H9 (cell line): ENCODE measurements at regions not wholly inside any gene's neighbourhood (a gene's known extent, or its start where the extent isn't known, plus 50 kb on each side); places are given as distances from the start of the nearest gene placed in this dataset.

Experiments used
- DNase-seq: peaks from one replicate; pipeline ENCODE4 v3.0.0-alpha.2; 2017
- H2AFZ ChIP-seq: one replicate; pipeline ENCODE4 v1.6.1; 2013; ENCODE audit warnings: mild to moderate bottlenecking, low read length, control low read depth, moderate library complexity
- H2AK5ac ChIP-seq: 2 replicates; pipeline ENCODE4 v1.6.1; 2013; ENCODE audit warnings: low read length, control low read depth, mixed read lengths; ENCODE audit not compliant: insufficient read length
- H2BK120ac ChIP-seq: one replicate; pipeline ENCODE4 v1.6.1; 2013; ENCODE audit warnings: low read depth, mild to moderate bottlenecking, low read length, control low read depth, inconsistent platforms; ENCODE audit not compliant: poor library complexity, severe bottlenecking
- H2BK12ac ChIP-seq: 2 replicates; pipeline ENCODE4 v1.6.1; 2013; ENCODE audit warnings: low read length, control low read depth, mixed read lengths, low read depth; ENCODE audit not compliant: insufficient read length
- H2BK15ac ChIP-seq: 2 replicates; pipeline ENCODE4 v1.6.1; 2013; ENCODE audit warnings: low read depth, low read length, control low read depth
- H2BK20ac ChIP-seq: one replicate; pipeline ENCODE4 v1.6.1; 2013; ENCODE audit warnings: low read depth, mild to moderate bottlenecking, low read length, control low read depth, inconsistent platforms; ENCODE audit not compliant: poor library complexity, severe bottlenecking
- H2BK5ac ChIP-seq: 2 replicates; pipeline ENCODE4 v1.6.1; 2013; ENCODE audit warnings: low read length, control low read depth, mixed read lengths; ENCODE audit not compliant: insufficient read length
- H3K14ac ChIP-seq: 2 replicates; pipeline ENCODE4 v1.6.1; 2013; ENCODE audit warnings: low read length, control low read depth; ENCODE audit not compliant: insufficient read depth
- H3K18ac ChIP-seq: 2 replicates; pipeline ENCODE4 v1.6.1; 2013; ENCODE audit warnings: low read depth, mild to moderate bottlenecking, mixed read lengths, low read length, control low read depth; ENCODE audit not compliant: insufficient read length
- H3K23ac ChIP-seq: 2 replicates; pipeline ENCODE4 v1.6.1; 2013; ENCODE audit warnings: low read length, control low read depth, mixed read lengths, low read depth; ENCODE audit not compliant: insufficient read length
- H3K23me2 ChIP-seq: 2 replicates; pipeline ENCODE4 v1.6.1; 2013; ENCODE audit warnings: low read depth, mild to moderate bottlenecking, mixed read lengths, low read length, control low read depth; ENCODE audit not compliant: insufficient read length, poor library complexity, severe bottlenecking
- H3K27ac ChIP-seq: 2 replicates; pipeline ENCODE4 v1.5.1; 2013; ENCODE audit warnings: low read length, control low read depth, mixed read lengths, low read depth; ENCODE audit not compliant: insufficient read length
- H3K27me3 ChIP-seq: 2 replicates; pipeline ENCODE4 v1.6.1; 2013; ENCODE audit warnings: low read length, control low read depth, inconsistent platforms; ENCODE audit not compliant: insufficient read depth
- H3K4ac ChIP-seq: 2 replicates; pipeline ENCODE4 v1.6.1; 2013; ENCODE audit warnings: low read depth, mild to moderate bottlenecking, control low read depth, inconsistent platforms, low read length, moderate library complexity
- H3K4me1 ChIP-seq: 2 replicates; pipeline ENCODE4 v1.6.1; 2013; ENCODE audit warnings: low read length, control low read depth, inconsistent platforms; ENCODE audit not compliant: insufficient read depth
- H3K4me2 ChIP-seq: 2 replicates; pipeline ENCODE4 v1.6.1; 2013; ENCODE audit warnings: low read length, control low read depth, mixed read lengths; ENCODE audit not compliant: insufficient read length, insufficient read depth
- H3K56ac ChIP-seq: 2 replicates; pipeline ENCODE4 v1.6.1; 2013; ENCODE audit warnings: low read depth, mild to moderate bottlenecking, mixed read lengths, low read length, control low read depth; ENCODE audit not compliant: insufficient read length
- H3K79me1 ChIP-seq: 2 replicates; pipeline ENCODE4 v1.6.1; 2013; ENCODE audit warnings: low read depth, mild to moderate bottlenecking, moderate library complexity, low read length, control low read depth, inconsistent platforms; ENCODE audit not compliant: insufficient read depth, poor library complexity, severe bottlenecking
- H3K79me2 ChIP-seq: 2 replicates; pipeline ENCODE4 v1.6.1; 2013; ENCODE audit warnings: low read length, control low read depth, inconsistent platforms; ENCODE audit not compliant: insufficient read depth
- H3K9ac ChIP-seq: 2 replicates; pipeline ENCODE4 v1.6.1; 2013; ENCODE audit warnings: low read length, control low read depth, mixed read lengths; ENCODE audit not compliant: insufficient read length; ENCODE audit errors: extremely low read depth
- H3K9me3 ChIP-seq: one replicate; pipeline ENCODE4 v1.6.1; 2013; ENCODE audit warnings: low read depth, low read length, inconsistent platforms; ENCODE audit not compliant: control insufficient read depth
- H3T11ph ChIP-seq: one replicate; pipeline ENCODE4 v1.6.1; 2013; ENCODE audit warnings: mild to moderate bottlenecking, low read length, control low read depth, inconsistent platforms
- H4K20me1 ChIP-seq: one replicate; pipeline ENCODE4 v1.6.1; 2013; ENCODE audit not compliant: control insufficient read depth, insufficient read length, insufficient read depth
- H4K5ac ChIP-seq: 2 replicates; pipeline ENCODE4 v1.6.1; 2013; ENCODE audit warnings: low read depth, mild to moderate bottlenecking, mixed read lengths, low read length, control low read depth; ENCODE audit not compliant: insufficient read length
- H4K8ac ChIP-seq: replicated peaks from 2 replicates; pipeline ENCODE4 v1.6.1; 2013; ENCODE audit warnings: low read length, control low read depth, mixed read lengths, low read depth; ENCODE audit not compliant: insufficient read length
- H4K91ac ChIP-seq: 2 replicates; pipeline ENCODE4 v1.6.1; 2013; ENCODE audit warnings: low read depth, mild to moderate bottlenecking, moderate library complexity, mixed read lengths, low read length, control low read depth; ENCODE audit not compliant: insufficient read length
- H3K27ac Mint-ChIP-seq, 3 experiments: 2 replicates in 2 of 3; 3 replicates in 1 of 3; pipeline ENCODE4 v1.8.0; 2020 to 2021; ENCODE audit warnings: mixed read lengths in 3 of 3, mild to moderate bottlenecking in 1 of 3, moderate library complexity in 1 of 3
- H3K27me3 Mint-ChIP-seq: 2 replicates; pipeline ENCODE4 v1.8.0; 2021; ENCODE audit warnings: low read depth, mild to moderate bottlenecking, moderate library complexity, mixed read lengths
- H3K36me3 Mint-ChIP-seq, 3 experiments: 2 replicates in 2 of 3; 3 replicates in 1 of 3; pipeline ENCODE4 v1.8.0; 2020 to 2021; ENCODE audit warnings: low read depth in 3 of 3, mixed read lengths in 3 of 3; ENCODE audit not compliant: insufficient read depth in 1 of 3
- H3K4me1 Mint-ChIP-seq, 2 experiments: 2 replicates each; pipeline ENCODE4 v1.8.0; 2020; ENCODE audit warnings: mixed read lengths in 2 of 2
- H3K4me3 Mint-ChIP-seq, 2 experiments: 2 replicates in 1 of 2; 3 replicates in 1 of 2; pipeline ENCODE4 v1.8.0; 2020 to 2021; ENCODE audit warnings: mild to moderate bottlenecking in 2 of 2, mixed read lengths in 2 of 2, moderate library complexity in 1 of 2
- H3K9me3 Mint-ChIP-seq, 2 experiments: 2 replicates in 1 of 2; 3 replicates in 1 of 2; pipeline ENCODE4 v1.8.0; 2020; ENCODE audit warnings: mild to moderate bottlenecking in 2 of 2, mixed read lengths in 2 of 2, moderate library complexity in 1 of 2
- CTCF ChIP-seq: fragments of 200-600 bp; sonication (generic); conservative IDR thresholded peaks from 3 replicates; pipeline ENCODE4 v1.8.0; 2021; ENCODE audit warnings: antibody characterized with exemption, mild to moderate bottlenecking
- WGBS: extraction: QIAGEN DNeasy Blood & Tissue Kit; methylation state at CpG from one replicate; pipeline ENCODE4 v1.1.7; 2013; ENCODE audit warnings: missing lambda C conversion rate, low lambda C conversion rate, mixed read lengths; ENCODE audit not compliant: insufficient read length; ENCODE audit errors: extremely low coverage; 5-methylcytosine and 5-hydroxymethylcytosine counted together

- H3K36me3 Mint-ChIP-seq = no peaks in the 10 kb centered on the region; a peak in 1 of 7 replicates
- no peaks in the 10 kb centered on the region for H3K79me1 ChIP-seq
- no peaks in the 10 kb centered on the region for H3K23me2 ChIP-seq
- peaks cover 0 to 4% of the 10 kb centered on the region in 2 experiments; a peak in 3 of 5 replicates for H3K9me3 Mint-ChIP-seq
- H3K56ac ChIP-seq = no peak overlapping the region
- H3K4me3 Mint-ChIP-seq = no peak overlapping the region; a peak in 1 of 5 replicates
- WGBS = no CpG with 5 or more reads among the region's 9 CpGs
- H3K79me2 ChIP-seq = no peaks in the 10 kb centered on the region
- H2BK20ac ChIP-seq = no peak overlapping the region
- H3K4ac ChIP-seq = no peak overlapping the region
- peaks cover 22% of the 10 kb centered on the region; the same call in 1 of the 2 replicates for H3K4me1 ChIP-seq
- no peak overlapping the region for H2BK15ac ChIP-seq
- no peaks in the 10 kb centered on the region for H3K27me3 ChIP-seq
- H3K23ac ChIP-seq = no peak overlapping the region
- peaks cover 80 to 85% of the 10 kb centered on the region in 2 experiments for H3K4me1 Mint-ChIP-seq
- H2BK5ac ChIP-seq = no peak overlapping the region
- DNase-seq = no peak
- H2AFZ ChIP-seq = no peak overlapping the region
- H4K8ac ChIP-seq = no peak overlapping the region
- no peaks in the 10 kb centered on the region for H3K9me3 ChIP-seq
- no peak overlapping the region for H3K18ac ChIP-seq
- H2AK5ac ChIP-seq = no peak overlapping the region
- no peak overlapping the region for H3K9ac ChIP-seq
- TF ChIP-seq CTCF = no peak
- H3K27ac Mint-ChIP-seq = peak overlapping the region in 2 of 3 experiments; percentile 48 to 61; a peak in 1 of 7 replicates
- H3K4me2 ChIP-seq = no peak overlapping the region
- no peak overlapping the region for H3K27ac ChIP-seq
- H4K20me1 ChIP-seq = no peaks in the 10 kb centered on the region
- no peak overlapping the region for H2BK120ac ChIP-seq
- no peak overlapping the region for H2BK12ac ChIP-seq
- H3T11ph ChIP-seq = no peak overlapping the region
- no peak overlapping the region for H4K5ac ChIP-seq
- no peak overlapping the region for H4K91ac ChIP-seq
- no peak overlapping the region for H3K14ac ChIP-seq
- peaks cover 6% of the 10 kb centered on the region for H3K27me3 Mint-ChIP-seq
Observed at GRCh38 chr5:3105581-3105980, 354.1 kb upstream of the IRX2 start.
